ENCODE measurements at regions not wholly inside any gene's neighbourhood (a gene's known extent, or its start where the extent isn't known, plus 50 kb on each side); places are given as distances from the start of the nearest gene placed in this dataset.

DNA sequence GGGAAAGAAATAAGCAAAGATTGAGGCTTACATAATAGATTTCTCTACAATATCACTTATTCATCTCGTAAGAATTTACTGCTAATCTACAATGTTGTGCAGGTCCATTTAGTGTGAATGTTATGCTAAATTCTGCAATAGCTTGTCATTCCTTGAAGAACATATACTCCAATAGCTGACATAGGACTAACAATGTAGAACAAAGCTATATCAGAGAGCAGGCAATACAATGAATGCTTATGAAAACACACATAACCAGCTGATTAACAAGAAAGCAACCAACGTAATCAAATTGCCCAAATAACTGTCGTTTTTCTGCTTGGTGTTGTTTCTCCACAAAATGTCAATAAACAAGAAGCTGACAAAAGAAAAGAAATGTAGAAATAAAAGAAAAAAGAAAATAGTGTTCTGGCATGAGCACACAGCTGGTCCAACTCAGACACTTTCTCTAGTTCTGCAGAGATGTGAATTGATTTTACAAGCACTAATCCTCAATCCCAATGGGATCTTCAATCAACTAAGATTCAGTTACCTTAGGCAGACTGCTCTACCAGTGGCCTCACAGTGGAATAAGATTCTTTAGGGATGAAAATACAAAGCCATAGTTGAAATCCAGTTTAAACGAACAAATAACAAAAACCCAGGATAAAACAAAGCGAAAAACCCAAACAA lies 1024.7 kb upstream of the PIK3C3 start:
- DNase-seq (ENCODE audit: low read depth in 2 of 3, low spot score in 2 of 3), result no peak

DNA sequence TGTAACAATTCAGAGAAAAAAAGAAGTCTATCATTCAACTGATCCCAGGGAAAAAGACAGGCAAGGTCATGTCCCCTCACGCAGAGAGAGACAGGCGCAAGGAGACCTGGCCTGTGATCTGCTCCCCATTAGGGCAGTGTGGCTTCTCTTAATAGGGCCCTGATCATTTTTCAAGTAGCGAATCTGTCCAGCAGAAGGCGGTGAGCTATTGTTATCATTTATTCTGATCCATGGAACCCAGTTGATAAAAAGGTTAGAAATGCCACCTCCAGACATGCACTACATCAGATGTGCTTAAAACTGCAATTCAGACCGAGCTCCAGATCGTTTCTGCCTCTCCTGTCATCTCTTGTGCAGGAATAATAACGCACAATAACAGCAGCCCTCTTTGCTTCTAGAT lies 1025.6 kb upstream of the PIK3C3 start:
- no peak for DNase-seq (ENCODE audit: low read depth in 2 of 3, low spot score in 2 of 3)

DNA sequence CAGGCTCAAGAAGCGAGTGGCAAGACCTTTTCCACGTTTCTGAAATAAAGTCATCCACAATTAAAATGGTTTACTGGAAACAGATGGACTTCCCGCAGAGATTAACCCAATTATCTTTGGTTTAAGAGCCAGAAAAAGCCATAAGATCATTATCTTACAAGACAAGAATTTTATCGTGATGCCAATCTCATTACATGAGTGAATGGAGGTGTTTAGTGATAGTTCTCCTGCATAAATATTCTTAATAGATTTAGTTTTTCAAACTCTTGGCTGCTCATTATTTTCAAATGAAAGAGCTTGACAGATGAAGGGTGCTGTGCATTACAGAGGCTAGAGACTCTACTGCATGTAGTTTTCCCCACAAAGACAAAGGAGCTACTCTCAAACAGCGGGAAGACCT lies 1028.4 kb upstream of the PIK3C3 start:
- no peak for DNase-seq (ENCODE audit: low read depth in 2 of 3, low spot score in 2 of 3)

DNA sequence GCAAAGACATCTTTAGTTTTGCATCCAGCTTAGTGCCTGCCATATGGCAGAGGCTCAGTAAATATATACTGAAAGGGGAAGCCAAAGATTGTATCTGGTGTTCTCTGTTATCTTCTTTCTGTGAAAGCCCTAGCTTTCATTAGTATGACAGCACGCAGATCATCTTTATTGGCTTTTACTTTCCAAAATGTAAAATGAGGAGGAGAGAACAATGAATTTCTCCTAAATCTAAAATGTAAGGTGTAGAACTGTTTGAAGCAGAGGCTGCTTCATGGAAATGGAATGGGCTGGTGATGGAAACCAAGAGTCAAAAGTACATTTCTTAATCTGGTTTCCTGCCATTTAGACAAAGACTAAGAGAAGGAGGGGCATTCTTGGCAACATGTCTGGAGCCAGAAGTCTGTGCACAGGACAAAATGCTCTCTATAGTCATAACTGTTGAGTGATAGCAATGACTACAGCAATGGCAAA lies 1029.9 kb upstream of the PIK3C3 start:
- no peak for DNase-seq (ENCODE audit: low read depth in 2 of 3, low spot score in 2 of 3)

DNA sequence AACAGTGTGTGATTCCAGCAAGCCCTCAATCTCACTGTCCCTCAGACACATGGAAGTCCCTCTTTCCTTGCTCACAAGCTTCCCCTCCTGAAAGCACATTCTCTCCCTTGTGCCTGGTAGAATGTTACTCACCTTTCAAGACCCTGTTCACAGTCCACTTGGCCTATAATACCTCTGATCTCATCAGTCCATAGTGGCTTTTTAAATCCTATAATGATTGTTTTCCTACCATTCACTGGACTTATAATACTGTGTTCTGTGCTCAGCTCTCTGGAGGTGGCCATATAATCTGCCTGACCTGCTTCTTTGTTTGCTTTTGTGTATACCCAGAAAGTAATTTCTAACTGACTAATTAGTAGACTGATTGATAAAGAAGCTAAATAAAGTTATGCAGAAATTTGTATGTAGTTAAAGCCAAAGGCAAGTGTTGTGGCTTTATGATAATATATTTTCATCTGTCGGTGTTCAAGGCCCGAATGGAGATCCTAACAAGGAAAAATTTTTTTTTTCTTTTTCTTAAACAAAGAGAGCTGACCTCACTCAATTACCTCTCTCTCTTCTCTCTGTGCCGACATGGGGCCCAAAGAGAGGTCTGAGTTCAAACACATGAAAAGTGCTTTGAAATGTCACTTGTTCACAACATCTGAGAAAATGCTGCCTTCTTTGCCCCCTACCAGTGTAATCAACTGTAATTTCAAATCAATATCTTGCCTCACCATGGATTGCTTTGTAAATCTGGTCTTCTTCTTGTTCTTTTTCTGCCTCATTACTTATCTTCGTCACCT lies 1033.0 kb upstream of the PIK3C3 start:
- no peak for DNase-seq (ENCODE audit: low read depth in 2 of 3, low spot score in 2 of 3)

DNA sequence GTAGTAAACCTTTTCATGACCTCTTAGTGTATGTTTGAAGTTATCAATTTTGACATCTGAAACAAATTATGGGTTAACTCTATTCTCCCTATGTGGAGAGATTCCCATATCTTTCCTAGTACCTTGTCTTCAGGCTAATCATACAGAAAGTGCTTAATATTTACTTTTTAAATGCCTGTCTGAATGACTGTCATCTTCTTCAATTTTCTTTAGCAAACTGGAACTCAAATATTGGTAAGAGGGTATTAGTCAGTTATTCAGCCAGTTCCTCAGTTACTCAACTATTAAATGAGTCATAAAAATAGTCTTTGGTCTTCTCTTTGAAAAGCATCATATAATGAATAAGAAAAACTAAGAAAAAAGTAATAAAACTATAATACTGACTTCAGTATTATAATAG lies 1038.0 kb upstream of the PIK3C3 start:
- no peak for DNase-seq (ENCODE audit: low read depth in 2 of 3, low spot score in 2 of 3)

DNA sequence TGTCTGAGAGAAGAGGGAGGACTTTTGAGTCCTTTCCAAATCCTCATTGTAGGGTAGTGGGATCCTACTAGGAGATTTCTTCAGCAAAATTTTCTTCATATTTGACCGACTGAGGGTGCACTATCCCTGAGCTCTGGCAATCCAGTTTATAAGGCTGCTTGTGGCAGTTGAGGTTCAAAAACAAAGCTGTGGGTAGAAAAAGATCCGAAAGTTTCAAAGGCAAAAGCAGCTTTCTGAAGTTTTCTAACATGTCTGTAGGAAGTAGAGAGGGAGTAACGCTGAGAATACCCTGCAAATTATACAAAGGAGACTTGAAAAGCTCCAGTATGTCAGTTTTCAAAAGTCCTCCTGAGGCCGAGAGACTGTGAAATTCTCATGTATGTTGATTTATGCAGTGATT lies 1039.3 kb upstream of the PIK3C3 start:
- no peak for DNase-seq (ENCODE audit: low read depth in 2 of 3, low spot score in 2 of 3)

DNA sequence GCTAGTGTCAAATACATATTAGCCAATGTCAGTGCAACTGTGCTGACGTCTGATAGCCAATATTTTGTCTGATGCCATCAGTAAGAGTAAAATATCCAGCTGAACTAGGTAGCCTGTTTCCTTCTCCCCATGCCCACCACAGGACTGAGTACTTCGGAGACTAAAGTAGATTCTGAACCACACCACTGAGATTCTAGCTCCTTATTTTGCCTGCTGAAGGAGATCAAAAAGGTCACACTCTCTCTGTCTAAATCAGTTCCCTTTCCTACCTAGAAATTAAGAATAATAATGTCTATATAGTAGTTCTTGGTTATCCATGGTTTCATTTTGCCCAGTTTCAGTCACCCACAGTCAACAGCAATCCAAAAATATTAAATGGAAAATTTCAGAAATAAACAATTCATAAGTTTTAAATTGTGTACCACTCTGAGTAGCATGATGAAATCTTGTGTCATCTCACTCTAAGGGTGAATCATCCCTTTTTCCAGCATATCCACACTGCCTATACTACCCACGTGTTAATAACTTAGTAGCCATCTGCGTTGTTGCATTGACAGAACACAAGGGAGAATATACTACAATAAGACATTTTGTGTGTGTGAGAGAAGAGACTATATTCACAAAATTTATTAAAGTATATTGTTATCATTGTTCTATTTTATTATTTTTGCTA lies 1043.3 kb upstream of the PIK3C3 start:
- DNase-seq (ENCODE audit: low read depth in 2 of 3, low spot score in 2 of 3), result no peak

DNA sequence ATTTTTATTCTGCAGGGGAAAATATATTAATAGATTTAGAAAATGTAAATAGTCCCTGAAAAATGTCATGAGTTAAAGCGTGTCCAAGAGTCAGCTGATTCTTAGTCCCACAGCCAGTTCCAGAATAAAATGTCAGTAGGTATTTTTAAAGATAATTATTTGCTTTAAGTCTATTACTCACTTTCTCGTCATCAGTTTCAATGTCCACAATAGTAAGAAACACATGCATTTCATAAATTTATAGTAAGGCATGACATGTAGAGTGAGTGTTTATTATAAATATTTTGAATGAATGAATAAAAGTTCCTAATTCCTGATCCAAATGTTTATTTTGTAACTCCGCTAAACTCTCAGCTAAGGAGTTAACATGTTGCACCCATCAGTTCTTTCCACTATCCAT lies 1044.0 kb upstream of the PIK3C3 start:
- no peak for DNase-seq (ENCODE audit: low read depth in 2 of 3, low spot score in 2 of 3)

DNA sequence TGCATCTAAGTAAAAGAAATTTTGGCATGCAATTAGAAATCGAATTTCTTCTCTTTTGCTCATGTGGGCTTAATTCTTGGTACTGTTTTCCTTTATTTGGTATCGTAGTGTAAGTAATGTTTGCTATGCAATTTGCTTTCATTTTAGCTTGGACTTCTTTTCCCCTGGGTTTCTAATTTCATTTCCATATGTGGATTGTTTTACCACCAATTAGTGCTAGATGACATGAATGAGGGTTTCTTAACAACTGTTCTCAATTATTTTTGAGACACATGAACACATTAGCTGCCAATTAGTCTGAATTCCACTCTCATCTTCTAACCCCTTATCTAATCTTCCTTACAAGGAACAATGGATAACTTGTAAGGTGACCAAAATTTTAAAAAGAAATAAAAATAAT lies 1047.2 kb upstream of the PIK3C3 start:
- DNase-seq (ENCODE audit: low read depth in 2 of 3, low spot score in 2 of 3), result no peak

DNA sequence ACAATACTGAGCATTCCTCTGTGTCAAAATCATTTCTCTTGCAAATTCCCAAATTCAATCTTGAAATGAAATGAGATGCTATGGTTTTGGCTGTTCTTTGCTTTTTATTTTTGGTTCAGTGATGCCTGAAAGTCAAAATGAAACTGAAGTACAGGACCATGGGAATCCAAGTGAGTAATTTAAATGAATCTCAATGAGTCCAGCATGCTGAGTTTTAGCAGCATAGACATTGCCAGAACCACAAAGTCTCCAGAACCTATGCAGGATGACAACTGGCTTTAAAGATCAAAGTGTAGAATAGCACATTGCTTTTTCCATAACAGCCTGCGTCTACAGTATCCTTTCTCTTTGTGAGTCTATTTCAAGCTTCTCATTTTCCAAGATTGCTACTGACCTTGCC lies 1050.7 kb upstream of the PIK3C3 start:
- DNase-seq (ENCODE audit: low read depth in 2 of 3, low spot score in 2 of 3), result no peak

DNA sequence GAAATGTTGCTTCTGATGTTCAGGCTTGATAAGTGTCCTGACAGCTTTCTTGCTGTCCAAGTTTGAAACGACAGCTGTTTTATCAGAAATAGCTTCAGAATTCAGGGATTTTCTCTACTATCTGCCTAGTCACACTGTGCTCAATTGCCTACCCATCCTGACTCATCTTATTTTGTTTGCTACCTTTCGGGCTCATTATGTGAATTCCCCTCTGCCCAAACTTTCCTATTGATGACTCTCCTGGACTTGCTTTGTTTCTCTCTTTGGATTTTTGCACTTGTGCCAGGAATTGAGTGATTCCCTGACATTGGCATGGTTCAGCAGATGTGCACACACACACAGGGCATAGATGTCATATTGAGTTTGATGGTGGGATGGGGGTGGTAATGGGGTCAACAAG lies 1052.6 kb upstream of the PIK3C3 start:
- DNase-seq (ENCODE audit: low read depth in 2 of 3, low spot score in 2 of 3), result no peak

DNA sequence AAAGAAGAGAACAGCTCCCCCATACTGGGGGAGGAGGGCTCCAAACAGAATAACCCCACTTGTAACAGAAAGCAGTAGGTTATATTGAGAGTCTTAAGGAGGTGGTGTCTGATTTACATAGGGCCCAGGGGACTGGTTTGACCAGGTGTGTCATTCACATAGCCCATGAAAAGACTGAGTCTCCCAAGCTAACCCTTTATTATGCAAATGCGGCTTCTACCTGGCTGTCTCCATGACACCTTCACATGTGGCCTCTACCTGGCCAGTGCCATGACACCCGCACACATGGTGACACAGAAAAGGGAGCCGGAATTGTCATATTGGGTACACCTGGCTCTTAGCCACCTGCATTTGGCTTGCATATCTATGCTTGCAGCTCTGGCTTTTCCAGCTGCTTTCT lies 1057.2 kb upstream of the PIK3C3 start:
- DNase-seq (ENCODE audit: low read depth in 2 of 3, low spot score in 2 of 3), result no peak

DNA sequence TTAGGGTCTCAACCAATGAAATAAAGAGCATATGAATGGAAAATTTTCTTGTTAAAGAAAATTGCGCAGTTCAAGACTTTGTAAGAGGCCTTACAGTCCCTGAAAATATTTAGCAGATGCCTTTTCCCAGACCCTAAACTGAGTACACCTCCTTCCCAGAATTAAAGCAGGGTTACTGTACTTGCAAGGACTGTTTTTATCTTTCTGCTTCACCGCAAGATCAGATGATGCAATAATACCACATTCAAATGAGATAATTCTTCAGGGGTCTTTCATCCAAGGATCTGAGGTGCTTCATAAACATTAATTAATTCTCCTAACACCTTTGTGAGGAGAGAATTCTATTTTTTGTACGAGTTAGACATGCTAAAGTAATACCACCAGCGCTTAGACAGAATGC lies 1071.8 kb upstream of the PIK3C3 start:
- no peak for DNase-seq (ENCODE audit: low read depth in 2 of 3, low spot score in 2 of 3)

DNA sequence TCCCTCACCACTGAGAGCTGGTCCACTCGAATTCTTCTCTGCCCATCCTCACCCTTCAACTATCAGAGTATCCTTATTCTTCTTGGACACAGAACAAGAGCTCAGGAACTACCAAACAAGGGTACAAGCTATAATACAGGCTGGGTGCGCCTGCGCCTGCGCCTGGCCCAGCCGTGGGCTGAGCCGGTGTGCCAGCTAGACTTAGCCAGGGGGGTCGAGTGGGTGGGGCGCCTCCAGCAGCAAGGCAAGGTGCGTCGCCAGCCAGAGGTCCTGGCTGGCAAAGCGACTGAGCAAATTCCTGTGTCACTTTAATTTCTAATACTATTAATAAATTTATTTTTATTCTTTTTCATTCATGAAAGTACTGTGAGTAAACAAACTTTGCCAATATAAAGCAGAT lies 1072.6 kb upstream of the PIK3C3 start:
- no peak for DNase-seq (ENCODE audit: low read depth in 2 of 3, low spot score in 2 of 3)

DNA sequence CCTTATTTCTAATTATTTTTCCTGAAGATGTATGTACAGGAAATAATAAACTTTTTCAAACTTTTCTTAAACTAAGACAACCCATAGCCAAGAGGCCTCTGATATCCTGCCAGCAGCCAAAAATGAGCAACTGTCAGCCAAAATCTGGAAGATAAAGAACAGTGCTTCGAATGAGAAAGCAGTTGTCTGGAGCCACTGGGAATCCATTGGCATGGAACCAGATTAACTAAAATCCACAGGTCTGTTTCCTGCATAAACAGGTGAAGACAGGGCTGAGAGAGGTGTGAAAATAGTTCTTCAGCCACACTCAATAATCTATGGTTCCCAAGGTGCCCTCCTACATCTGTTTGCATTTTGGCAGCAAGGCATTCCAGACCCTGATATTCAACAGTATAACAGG lies 1076.7 kb upstream of the PIK3C3 start:
- no peak for DNase-seq (ENCODE audit: low read depth in 2 of 3, low spot score in 2 of 3)

DNA sequence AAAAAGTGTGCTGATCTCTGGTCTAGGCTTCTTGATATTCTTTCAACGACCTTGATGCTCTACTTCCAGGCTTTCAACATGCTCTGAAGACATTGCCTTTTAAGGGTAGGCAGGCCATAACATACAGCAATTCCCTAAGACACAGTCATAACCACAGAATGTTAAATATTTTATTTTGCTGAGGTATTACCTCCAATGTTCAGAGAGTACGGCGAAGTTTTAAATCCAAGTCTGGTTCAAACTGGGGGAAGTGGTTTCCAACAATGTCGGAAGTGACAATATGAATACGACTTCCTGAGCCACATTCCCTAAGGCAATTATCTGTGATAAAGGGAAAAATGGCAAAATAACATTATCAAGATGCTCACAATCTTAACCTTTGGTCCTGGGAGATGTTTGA lies 1077.9 kb upstream of the PIK3C3 start:
- no peak for DNase-seq (ENCODE audit: low read depth in 2 of 3, low spot score in 2 of 3)

DNA sequence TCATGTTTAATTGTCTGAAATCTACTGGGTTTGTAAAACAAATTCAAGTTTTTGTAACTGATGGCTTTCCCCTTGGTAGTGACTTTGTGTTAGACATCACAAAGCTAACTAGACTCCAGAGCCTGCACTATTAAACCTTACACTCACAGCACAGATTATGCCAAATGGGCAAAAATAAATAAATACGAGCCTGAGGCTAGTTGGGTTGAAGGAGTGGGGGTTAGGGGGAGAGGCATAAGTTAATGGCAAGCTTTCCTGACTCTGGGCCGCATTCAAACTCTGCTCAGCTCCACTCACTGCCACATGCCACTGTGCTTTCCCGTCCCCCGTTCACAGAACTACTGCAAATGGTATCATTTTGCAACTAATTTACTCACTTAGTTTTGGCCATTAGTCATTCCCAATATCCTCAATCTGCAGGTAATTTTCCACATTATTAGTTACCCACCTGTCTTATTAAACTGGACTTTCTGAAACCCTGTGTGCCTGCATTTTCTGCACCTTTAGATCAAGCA lies 1079.9 kb upstream of the PIK3C3 start:
- DNase-seq (ENCODE audit: low read depth in 2 of 3, low spot score in 2 of 3), result no peak

DNA sequence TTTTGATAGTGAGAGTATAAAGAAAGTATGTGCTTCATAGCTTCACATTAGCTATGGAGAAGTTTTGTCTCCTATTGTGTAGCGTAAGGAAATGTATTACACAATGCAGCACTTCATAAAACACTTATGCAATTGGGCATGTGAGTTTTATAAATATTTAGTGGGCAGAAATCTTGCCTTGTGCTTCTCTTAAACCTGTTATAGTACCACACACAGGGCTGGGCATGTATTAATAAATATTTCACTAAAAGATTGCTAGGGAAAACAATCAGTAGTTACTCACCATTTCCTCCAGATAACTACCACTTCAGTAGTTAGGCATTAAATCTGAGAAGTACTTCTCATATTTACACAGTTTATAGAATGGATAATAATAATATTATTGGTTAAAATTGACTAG lies 1080.8 kb upstream of the PIK3C3 start:
- DNase-seq (ENCODE audit: low read depth in 2 of 3, low spot score in 2 of 3), result no peak

DNA sequence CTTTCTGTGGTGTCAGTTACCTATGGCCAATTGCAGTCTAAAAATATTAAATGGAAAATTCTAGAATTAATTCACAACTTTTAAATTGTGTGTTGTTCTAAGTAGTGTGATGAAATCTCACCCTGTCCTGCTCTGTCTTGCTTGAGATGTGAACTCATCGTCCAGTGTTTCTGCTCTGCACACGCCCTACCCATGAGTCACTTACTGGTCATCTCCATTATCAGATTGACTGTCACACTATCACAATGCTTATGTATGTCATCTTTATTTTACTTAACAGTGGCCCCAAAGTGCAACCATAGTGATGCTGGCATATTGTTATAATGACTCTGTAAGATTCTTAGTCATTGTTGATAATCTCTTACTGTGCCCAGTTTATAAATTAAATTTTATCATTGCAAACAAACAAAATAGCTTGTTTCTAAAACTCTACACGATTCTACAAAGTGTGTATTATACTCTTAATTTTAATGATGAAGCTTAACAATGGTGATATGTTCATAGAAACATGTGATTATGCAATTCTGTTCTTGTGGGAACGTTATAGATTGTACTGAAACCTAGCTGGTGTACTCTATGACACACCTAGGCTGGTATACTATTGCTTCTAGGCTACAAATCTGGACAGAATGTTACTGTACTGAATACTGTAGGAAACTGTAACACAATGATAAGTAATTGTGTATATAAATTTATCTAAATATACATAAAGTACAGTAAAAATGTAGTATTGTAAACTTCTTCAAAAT lies 1086.8 kb upstream of the PIK3C3 start:
- no peak for DNase-seq (ENCODE audit: low read depth in 2 of 3, low spot score in 2 of 3)

DNA sequence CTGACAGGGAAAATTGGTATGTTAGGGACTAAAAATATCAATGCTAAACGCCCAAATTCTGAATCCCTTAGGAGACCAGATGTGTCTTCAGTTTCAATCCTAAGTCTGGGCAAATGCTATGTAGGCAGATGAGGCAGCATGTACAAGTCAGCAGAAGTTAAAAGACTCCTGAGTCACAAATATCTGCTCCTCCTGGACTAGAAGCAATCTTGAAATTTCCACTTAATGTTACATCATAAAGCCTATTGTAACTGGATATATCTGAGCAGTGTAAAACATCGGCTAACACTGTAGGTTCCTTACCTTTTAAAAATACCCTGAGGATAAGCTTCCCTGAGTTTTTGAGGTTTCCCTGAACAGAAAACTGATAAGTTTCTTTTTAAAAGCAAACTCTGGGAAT lies 1087.6 kb upstream of the PIK3C3 start:
- DNase-seq (ENCODE audit: low read depth in 2 of 3, low spot score in 2 of 3), result no peak
